HCT116 (cell line): ENCODE measurements at regions not wholly inside any gene's neighbourhood (a gene's known extent, or its start where the extent isn't known, plus 50 kb on each side); places are given as distances from the start of the nearest gene placed in this dataset.

Experiments used
- ATAC-seq: fragments of 200-7000 bp; cut with Tn5 transposase; 2 replicates; pipeline ENCODE4 v1.9.1; 2020; ENCODE audit warnings: mild to moderate bottlenecking, moderate library complexity
- BruUV-seq: library from RNA; stranded (reverse); fragments of 400-500 nt; replicated peaks from 2 replicates; lab custom pipeline; 2021; lab: Mats Ljungman, UMichigan
- CTCF ChIA-PET: fragments of 300-600 bp; sonication (Branson Sonifier 250); formaldehyde crosslinking; loops from one replicate; lab custom pipeline; 2021; ENCODE audit warnings: antibody characterized with exemption; lab: Charles Lee
- POLR2A ChIA-PET: fragments of 300-600, 350-600 bp; sonication (Branson Sonifier 250); formaldehyde crosslinking; loops from one replicate; lab custom pipeline; 2021; ENCODE audit warnings: antibody characterized with exemption; lab: Charles Lee
- RAD21 ChIA-PET, 2 experiments: fragments of 300-600 bp; sonication (Branson Sonifier 250); formaldehyde crosslinking; loops; one replicate each; lab custom pipeline; 2023; ENCODE audit warnings: low total read pairs in 2 of 2; ENCODE audit not compliant: uncharacterized antibody in 2 of 2, unreplicated experiment in 2 of 2, low non-redundant PET in 1 of 2; lab: Charles Lee
- DNase-seq: peaks from one replicate; pipeline ENCODE4 v3.0.0-alpha.2; 2010; ENCODE audit warnings: low read depth, low spot score
- H2AFZ ChIP-seq: fragments of 200-600 bp; shearing (Covaris generic), sonication (generic); 2 replicates; pipeline ENCODE4 v1.6.1; 2017; ENCODE audit warnings: low read depth, mixed run types, mixed read lengths, antibody characterized with exemption, low read length; ENCODE audit not compliant: poor library complexity, severe bottlenecking
- H3K27ac ChIP-seq: 2 replicates; pipeline ENCODE4 v1.5.1; 2012; ENCODE audit warnings: low read depth, low read length
- H3K27me3 ChIP-seq: fragments of 200-600 bp; sonication (generic); 2 replicates; pipeline ENCODE4 v1.6.1; 2016; ENCODE audit warnings: mixed run types, low read length, mixed read lengths; ENCODE audit not compliant: insufficient read depth
- H3K36me3 ChIP-seq, 2 experiments: fragments of 200-500 bp in 1 of 2; fragments of 200-600 bp in 1 of 2; sonication (Bioruptor generic) in 1 of 2; sonication (generic) in 1 of 2; 2 replicates each; pipeline versions ENCODE4 v1.5.1 to v1.6.1; 2014 to 2016; ENCODE audit warnings: low read length in 2 of 2, inconsistent platforms in 1 of 2, mixed read lengths in 1 of 2, mixed run types in 1 of 2; ENCODE audit not compliant: insufficient read depth in 2 of 2, control insufficient read depth in 1 of 2
- H3K4me1 ChIP-seq, 2 experiments: fragments of 200-600 bp in 1 of 2; sonication (generic) in 1 of 2; 2 replicates each; pipeline versions ENCODE4 v1.5.1 to v1.6.1; 2012 to 2017; ENCODE audit warnings: low read length in 2 of 2, inconsistent platforms in 1 of 2, mild to moderate bottlenecking in 1 of 2, mixed read lengths in 1 of 2, mixed run types in 1 of 2, moderate library complexity in 1 of 2; ENCODE audit not compliant: insufficient read depth in 2 of 2, control insufficient read depth in 1 of 2
- H3K4me2 ChIP-seq: fragments of 200-600 bp; sonication (generic); 2 replicates; pipeline ENCODE4 v1.6.1; 2017; ENCODE audit warnings: mixed run types, low read length, mixed read lengths
- H3K4me3 ChIP-seq, 2 experiments: fragments of 200-600 bp in 1 of 2; sonication (generic) in 1 of 2; replicated peaks in 1 of 2; 2 replicates each; pipeline ENCODE4 v1.5.1; 2011 to 2016; ENCODE audit warnings: low read length in 2 of 2, control low read depth in 1 of 2, low read depth in 1 of 2, mild to moderate bottlenecking in 1 of 2, mixed read lengths in 1 of 2, mixed run types in 1 of 2
- H3K79me2 ChIP-seq: fragments of 200-600 bp; sonication (generic); 2 replicates; pipeline ENCODE4 v1.6.1; 2017; ENCODE audit warnings: mild to moderate bottlenecking, mixed run types, low read length, moderate library complexity, mixed read lengths; ENCODE audit not compliant: insufficient read depth
- H3K9ac ChIP-seq: fragments of 200-600 bp; sonication (generic); 2 replicates; pipeline ENCODE4 v1.6.1; 2016; ENCODE audit warnings: low read length, mixed read lengths
- H3K9me2 ChIP-seq: fragments of 200-600 bp; sonication (generic), shearing (Covaris generic); 2 replicates; pipeline ENCODE4 v1.6.1; 2017; ENCODE audit warnings: mixed run types, mild to moderate bottlenecking, moderate library complexity; ENCODE audit not compliant: insufficient read depth
- H3K9me3 ChIP-seq, 2 experiments: fragments of 200-500 bp in 1 of 2; fragments of 200-600 bp in 1 of 2; sonication (Bioruptor generic) in 1 of 2; sonication (generic) in 1 of 2; 2 replicates each; pipeline ENCODE4 v1.6.1; 2014 to 2017; ENCODE audit warnings: low read length in 2 of 2, mixed read lengths in 2 of 2, inconsistent platforms in 1 of 2, low read depth in 1 of 2, mild to moderate bottlenecking in 1 of 2, mixed run types in 1 of 2, moderate library complexity in 1 of 2; ENCODE audit not compliant: control insufficient read depth in 1 of 2, insufficient read depth in 1 of 2
- H4K20me1 ChIP-seq: fragments of 200-600 bp; sonication (generic), shearing (Covaris generic); 2 replicates; pipeline ENCODE4 v1.6.1; 2017; ENCODE audit warnings: mixed run types, mild to moderate bottlenecking, moderate library complexity; ENCODE audit not compliant: insufficient read depth
- CBX3 ChIP-seq: IDR thresholded peaks from 2 replicates; pipeline ENCODE4 v1.6.1; 2012; ENCODE audit warnings: low read depth
- ELF1 ChIP-seq: IDR thresholded peaks from 2 replicates; pipeline ENCODE4 v1.6.1; 2012; ENCODE audit warnings: low read depth, borderline replicate concordance
- FOSL1 ChIP-seq: IDR thresholded peaks from 2 replicates; pipeline ENCODE4 v1.6.1; 2012; ENCODE audit warnings: low read depth
- POLR2AphosphoS5 ChIP-seq: IDR thresholded peaks from 2 replicates; pipeline ENCODE4 v1.6.1; 2011; ENCODE audit warnings: mild to moderate bottlenecking, low read depth, low read length, moderate library complexity
- SRF ChIP-seq: IDR thresholded peaks from 2 replicates; pipeline ENCODE4 v1.6.1; 2012; ENCODE audit warnings: low read depth
- YY1 ChIP-seq: IDR thresholded peaks from 2 replicates; pipeline ENCODE4 v1.6.1; 2011; ENCODE audit warnings: low read length, low read depth, moderate library complexity, mild to moderate bottlenecking; ENCODE audit not compliant: insufficient replicate concordance; ENCODE audit errors: extremely low read depth
- ZBTB33 ChIP-seq: IDR thresholded peaks from 2 replicates; pipeline ENCODE4 v1.6.1; 2011; ENCODE audit warnings: mild to moderate bottlenecking, low read length, moderate library complexity; ENCODE audit not compliant: insufficient replicate concordance; ENCODE audit errors: extremely low read depth
- ZNF274 ChIP-seq: fragments of 200-500 bp; sonication (Bioruptor generic); IDR thresholded peaks from 2 replicates; pipeline ENCODE4 v1.6.1; 2014; ENCODE audit warnings: mild to moderate bottlenecking, low read depth, low read length, inconsistent platforms
- intact Hi-C: fragments of 100-400 bp; cut with micrococcal nuclease; formaldehyde crosslinking; loops from 2 replicates; pipeline ENCODE4 v1.10.0; 2022
- TF ChIP-seq, protein P1 (sequence below): IDR thresholded peaks from 2 replicates; pipeline ENCODE4 v1.6.1; 2012; ENCODE audit warnings: low read depth
- TF ChIP-seq, protein P2 (sequence below): IDR thresholded peaks from 2 replicates; pipeline ENCODE4 v1.6.1; 2012
- TF ChIP-seq, protein P3 (sequence below): IDR thresholded peaks from 2 replicates; pipeline ENCODE4 v1.6.1; 2012

DNA sequence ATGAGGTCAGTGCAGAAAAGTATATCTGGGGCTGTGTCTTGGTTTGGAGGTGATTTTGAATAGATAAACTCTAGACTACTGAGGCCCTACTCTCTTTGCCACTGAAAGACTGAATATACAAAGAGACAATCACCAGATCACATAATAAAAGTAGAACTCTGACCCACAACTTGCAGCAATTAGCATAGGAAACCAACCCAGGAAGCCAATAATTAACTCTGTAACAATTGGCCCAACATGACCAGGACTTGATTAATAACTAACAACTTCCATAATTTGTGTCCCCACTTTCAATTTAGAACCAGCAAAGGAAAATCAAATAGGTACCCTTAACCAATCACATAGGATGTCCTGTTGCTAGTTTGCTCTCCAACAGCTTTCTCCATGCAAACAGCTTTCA lies 1104.9 kb upstream of the CELF4 start:
- intact Hi-C loops, result no loop called here
- TF ChIP-seq SRF, result no peak
- TF ChIP-seq YY1, result no peak
- no peak for TF ChIP-seq ZBTB33
- no peak for TF ChIP-seq CBX3
- TF ChIP-seq, protein P1, sequence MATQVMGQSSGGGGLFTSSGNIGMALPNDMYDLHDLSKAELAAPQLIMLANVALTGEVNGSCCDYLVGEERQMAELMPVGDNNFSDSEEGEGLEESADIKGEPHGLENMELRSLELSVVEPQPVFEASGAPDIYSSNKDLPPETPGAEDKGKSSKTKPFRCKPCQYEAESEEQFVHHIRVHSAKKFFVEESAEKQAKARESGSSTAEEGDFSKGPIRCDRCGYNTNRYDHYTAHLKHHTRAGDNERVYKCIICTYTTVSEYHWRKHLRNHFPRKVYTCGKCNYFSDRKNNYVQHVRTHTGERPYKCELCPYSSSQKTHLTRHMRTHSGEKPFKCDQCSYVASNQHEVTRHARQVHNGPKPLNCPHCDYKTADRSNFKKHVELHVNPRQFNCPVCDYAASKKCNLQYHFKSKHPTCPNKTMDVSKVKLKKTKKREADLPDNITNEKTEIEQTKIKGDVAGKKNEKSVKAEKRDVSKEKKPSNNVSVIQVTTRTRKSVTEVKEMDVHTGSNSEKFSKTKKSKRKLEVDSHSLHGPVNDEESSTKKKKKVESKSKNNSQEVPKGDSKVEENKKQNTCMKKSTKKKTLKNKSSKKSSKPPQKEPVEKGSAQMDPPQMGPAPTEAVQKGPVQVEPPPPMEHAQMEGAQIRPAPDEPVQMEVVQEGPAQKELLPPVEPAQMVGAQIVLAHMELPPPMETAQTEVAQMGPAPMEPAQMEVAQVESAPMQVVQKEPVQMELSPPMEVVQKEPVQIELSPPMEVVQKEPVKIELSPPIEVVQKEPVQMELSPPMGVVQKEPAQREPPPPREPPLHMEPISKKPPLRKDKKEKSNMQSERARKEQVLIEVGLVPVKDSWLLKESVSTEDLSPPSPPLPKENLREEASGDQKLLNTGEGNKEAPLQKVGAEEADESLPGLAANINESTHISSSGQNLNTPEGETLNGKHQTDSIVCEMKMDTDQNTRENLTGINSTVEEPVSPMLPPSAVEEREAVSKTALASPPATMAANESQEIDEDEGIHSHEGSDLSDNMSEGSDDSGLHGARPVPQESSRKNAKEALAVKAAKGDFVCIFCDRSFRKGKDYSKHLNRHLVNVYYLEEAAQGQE, result no peak
- no peak for TF ChIP-seq POLR2AphosphoS5
- TF ChIP-seq, protein P2, sequence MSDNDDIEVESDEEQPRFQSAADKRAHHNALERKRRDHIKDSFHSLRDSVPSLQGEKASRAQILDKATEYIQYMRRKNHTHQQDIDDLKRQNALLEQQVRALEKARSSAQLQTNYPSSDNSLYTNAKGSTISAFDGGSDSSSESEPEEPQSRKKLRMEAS, result no peak
- no peak for TF ChIP-seq ZNF274
- TF ChIP-seq, protein P3, sequence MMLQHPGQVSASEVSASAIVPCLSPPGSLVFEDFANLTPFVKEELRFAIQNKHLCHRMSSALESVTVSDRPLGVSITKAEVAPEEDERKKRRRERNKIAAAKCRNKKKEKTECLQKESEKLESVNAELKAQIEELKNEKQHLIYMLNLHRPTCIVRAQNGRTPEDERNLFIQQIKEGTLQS, result no peak
- TF ChIP-seq FOSL1, result no peak
- no peak for TF ChIP-seq ELF1
- TF ChIP-seq, all 23 proteins: peak for 0
- Histone ChIP-seq H3K36me3 (no peaks in the 10 kb centered on the region), H3K27ac (no peak overlapping the region), H3K9me2 (no peaks in the 10 kb centered on the region), H2AFZ (no peak overlapping the region), H3K4me1 (no peaks in the 10 kb centered on the region), H3K79me2 (no peaks in the 10 kb centered on the region), H3K9ac (no peak overlapping the region), H3K4me2 (no peak overlapping the region), H4K20me1 (no peaks in the 10 kb centered on the region), H3K4me3 (no peak overlapping the region), H3K9me3 (no peaks in the 10 kb centered on the region; a peak in 1 of 4 replicates), H3K27me3 (no peaks in the 10 kb centered on the region)
- ChIA-PET CTCF (no interaction called here), RAD21 (no interaction called here), POLR2A (no interaction called here)
- ATAC-seq, result no peak
- BruUV-seq, result no TSS peak
- DNase-seq, result no peak
